ENCODE measurements at regions not wholly inside any gene's neighbourhood (a gene's known extent, or its start where the extent isn't known, plus 50 kb on each side); places are given as distances from the start of the nearest gene placed in this dataset.

DNA sequence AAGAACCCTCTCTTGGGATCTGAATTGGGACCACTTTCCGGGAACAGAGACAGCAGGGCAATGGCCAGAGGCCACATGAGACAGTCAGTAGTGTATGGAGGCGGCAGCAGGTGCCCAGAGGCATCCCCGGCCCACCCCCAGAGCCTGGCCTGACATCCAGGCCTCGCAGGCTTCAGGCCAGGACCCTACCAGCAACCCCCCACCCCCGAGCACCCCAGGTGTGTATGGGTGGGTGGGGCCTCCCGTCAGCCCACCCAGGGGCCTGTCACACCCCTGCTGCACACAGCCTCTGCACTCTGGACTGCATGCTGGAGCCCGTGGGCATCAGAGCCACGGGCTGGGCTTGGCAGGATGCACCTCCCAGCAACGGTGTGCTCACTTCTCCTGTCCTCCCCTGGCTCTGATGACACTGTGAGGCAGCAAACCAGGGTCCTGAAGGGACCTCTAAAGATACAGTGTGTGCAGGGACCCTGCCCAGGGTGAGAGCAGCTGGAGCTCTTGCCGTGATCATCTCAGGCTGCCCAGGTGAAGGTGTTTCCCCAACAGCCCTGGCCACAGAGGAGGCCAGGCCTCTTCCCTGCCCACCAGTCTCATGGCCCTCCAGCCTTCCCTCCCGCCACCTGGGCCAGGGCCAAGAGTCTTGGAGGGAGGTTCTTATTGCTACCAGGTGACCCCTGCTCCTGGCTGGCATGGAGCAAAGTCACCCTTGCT is 88.8 kb upstream of the SEPTIN5 start:
- DNase-seq = no peak

DNA sequence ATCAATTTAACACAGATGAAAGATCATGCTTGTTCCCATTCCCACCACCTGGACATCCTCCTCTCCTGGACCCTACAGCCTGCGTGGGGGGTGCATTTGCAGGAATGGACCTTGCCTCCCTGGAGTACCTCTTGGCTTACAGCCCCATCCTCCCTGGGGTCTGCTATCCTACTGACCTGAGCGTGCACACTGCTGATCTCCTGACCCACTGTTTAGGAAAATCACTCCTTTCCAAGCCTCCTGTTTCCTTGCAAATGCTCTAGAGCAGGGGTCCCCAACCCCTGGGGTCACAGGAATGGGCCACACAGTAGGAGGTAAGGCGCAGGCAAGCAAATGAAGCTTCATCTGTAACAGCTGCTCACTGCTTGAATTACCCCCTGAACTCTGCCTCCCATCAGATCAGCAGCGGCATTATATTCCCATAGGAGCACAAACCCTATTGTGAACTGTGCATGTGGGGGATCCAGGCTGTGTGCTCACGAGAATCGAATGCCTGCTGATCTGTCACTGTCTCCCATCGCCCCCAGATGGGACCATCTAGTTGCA is 88.2 kb upstream of the SEPTIN5 start:
- peak; percentile 21 for DNase-seq

DNA sequence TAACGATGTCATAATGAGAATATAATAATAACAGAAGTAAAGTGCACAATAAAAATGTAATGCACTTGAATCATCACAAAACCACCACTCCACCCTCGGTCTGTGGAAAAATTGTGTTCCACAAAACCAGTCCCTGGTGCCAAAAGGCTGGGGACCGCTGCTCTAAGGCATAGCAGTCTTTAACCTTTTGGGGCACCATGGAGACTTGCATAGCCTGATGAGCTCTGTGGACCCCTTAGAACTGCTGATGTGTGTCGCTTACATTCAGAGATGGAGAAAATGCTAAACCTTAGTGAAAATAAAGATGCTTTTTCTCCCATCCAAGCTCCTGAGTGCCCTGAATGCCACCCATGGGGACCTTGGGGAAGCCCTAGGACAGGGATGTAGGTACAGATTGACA is 87.6 kb upstream of the SEPTIN5 start:
- no peak for DNase-seq

DNA sequence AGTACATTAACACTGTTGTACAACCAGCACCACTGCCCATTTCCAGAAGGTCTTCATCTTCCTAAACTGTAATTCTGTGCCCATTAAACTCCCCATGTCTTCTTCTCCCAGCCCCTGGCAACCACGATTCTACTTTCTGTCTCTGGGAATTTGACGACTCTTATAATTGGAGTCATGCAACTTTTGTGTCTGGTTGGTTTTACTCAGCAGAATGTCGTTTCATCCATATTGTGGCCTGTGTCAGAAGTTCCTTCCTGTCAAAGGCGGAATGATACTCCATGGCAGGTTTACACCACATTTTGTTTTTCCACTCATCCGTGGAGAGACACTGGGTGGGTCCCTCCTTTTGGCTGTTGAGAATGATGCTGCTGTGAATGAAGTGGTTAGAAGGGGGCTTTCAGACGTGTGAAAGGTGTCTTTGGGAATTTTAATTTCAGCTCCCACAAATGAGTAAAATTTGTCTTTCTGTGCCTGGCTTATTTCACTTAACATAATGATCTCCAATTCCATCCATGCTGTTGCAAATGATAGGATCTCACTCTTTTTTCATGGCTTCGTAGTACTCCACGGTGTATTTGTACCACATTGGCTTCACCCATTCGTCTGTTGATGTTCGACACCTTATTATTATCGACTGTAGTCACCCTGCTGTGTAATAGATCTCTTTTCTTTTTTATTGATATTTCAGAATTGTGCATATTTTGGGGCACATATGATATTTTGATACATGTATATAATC is 86.1 kb upstream of the SEPTIN5 start:
- DNase-seq = no peak

DNA sequence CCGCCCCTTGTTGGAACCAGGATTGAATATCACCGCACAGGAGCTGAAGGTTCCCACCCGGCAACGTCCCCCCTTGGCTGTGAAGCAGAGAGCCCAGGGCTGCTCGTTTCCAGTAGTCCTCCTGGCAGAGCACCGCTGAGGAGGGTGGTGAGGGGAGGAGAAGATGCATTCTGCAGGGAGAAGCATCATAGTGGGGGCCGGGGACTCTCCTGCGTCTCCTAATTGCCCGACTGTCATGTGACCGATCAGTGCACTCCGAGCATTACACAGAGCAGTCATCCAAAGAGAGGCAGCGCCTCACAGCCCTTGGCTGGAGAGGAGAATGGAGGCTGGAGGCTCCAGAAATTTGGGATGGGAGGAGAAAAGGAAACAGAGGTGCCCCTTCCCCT is 85.0 kb upstream of the SEPTIN5 start:
- DNase-seq = no peak

DNA sequence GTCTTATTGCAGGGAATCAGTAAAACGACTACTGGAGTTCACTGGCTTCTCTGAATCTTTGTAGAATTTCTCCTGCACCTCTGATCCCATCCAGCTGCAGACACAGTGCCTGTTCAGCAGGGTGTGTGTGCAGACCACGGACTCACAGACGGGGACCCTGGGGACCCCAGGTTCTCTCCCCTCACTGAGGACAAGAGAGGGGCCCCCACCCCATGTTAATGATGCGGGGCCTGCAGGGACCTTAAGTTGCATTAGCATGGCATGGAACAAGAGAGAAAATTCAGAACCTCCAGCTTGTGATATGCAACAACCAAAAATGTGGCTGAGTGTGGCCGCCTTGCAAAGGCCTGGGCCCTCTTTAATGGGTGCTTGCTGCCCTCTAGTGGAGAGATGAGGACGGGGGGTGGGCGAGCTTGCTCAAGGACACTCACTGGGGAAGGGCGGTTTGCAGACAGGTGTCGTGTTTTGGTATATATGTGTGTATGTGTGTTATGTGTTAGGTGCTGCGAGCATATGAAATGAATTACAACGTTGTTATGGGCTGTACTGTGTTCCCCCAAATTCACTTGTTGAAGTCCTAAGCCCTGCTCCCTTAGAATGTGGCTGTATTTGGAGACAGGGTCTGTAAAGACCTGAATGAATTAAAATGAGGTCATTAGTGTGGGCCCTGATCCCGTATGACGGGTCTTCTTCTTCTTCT is 84.4 kb upstream of the SEPTIN5 start:
- peak; percentile 85 for DNase-seq

DNA sequence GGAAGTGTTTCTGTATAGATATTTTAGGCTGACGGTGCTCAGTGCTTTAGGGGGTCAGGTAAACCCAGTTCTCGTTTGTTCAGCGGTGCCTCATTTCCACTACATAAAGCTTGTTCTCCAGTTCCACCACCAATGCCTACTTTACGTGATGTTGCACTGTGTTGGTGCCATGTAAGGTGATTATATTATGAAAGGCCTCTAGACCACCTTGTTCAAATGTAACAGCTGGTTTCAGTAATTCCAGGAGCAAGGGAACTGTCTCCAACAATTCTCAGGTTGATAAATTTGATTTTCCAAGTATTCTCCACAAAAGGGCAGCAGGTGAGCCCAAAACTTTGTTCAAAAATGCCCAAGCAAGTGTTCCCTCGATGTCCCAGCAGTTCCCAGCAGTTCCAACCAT is 83.7 kb upstream of the SEPTIN5 start:
- DNase-seq = no peak

DNA sequence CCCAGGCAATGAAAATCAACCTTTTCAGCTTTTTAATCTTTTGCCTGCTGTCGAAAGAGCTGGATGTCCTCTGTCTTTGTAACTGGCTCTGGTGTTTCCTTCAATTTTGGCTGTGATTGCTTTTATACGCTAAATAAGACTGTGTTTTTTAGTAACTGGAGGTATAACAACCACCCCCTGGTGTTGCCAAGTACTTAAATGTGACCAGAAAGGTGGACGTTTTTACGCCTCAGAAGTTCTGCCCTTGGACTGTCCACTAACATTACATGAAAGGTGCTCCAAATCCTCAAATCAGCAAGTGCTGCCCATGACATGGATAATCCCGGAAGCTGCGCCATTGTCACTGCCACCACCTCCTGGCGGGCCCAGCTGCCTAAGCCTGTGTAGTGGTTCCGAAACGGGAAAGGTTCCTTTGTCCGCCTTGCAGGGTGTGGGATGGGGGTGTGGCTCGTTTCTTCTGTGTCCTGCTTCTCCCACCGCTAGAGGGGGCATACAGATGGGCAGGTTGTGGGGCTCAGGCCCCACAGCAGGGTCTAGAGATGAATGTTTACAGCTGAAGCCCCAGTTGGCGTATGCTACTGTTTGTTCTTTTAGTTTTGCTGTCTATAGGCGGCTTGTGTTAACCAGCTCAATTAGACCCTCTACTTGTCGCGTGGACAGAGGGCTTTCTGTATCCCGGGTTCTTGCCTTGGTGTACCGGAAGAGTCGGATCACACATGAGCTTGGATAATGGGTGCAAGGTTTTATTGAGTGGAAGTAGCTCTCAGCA is 82.2 kb upstream of the SEPTIN5 start:
- peak; percentile 71 for DNase-seq

DNA sequence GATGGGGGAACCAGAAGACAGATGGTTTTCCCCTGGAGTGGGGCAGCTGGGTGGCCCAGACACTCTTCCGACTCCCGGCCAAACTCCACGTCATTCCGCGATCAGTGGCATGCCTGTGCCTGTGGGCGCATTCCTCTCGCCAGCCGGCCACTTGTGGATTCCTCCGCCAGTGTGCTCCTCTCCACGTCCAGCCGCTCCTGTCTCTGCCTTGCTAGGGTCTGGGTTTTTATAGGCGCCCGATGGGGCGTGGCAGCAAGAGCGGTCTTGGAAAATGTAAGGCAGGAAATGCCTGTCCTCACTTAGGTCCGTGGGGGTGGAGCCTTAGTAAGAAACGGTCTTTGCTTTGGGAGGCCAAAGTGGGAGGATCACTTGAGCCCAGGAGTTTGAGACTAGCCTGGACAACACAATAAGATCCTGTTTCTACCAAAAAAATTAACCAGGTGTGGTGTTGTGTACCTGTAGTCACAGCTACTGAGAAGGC is 81.6 kb upstream of the SEPTIN5 start:
- DNase-seq = no peak

DNA sequence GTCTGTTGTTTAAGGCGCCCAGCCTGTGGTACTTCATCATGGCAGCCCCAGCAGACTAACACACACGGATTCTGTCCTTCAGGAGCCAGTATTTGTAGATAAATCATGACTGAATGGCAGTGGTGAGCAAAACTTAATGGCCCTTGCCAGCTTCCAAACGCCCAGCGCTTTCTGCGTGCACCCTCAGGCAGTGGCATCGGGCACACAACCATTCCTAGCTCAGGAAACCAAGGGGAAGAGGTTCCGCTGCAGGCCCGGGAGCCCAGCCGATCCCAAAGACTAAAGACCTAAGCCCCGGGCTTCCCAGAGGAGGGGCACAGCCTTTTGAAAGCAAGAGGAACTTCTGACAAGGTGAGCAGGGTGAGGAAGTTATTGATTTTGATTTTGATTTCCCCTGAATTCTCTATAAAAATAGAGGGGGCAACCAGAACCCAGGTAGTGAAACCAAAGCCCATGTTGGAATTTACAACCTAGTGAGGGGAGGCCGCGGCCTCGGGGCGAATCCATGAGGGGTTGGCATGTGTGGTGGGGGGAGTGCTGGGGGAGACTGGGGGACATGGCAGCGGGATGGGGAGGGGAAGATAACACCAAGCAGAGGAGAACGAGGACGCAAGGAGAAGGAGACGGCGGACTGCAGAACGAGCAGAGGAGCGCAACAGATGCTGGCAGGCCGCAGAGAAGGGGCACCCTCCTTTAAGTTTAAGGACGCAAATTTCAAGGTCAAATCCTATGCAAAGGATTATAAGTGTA is 79.9 kb upstream of the SEPTIN5 start:
- DNase-seq = no peak

DNA sequence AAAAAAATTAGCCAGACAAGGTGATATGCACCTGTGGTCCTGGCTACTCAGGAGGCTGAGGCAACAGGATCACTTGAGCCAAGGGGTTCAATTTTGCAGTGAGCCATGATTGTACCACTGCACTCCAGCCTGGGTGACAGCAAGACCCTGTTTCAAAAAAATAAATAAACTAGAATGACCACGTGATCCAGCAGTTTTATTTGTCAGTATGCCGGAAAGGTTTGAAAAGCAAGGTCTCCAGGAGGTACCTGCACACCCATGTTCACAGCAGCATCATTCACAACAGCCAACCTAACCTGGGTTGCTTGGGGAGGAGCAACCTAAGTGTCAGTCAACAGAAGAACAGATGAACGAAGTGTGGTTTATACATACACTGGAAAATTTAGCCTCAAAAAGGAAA is 78.7 kb upstream of the SEPTIN5 start:
- no peak for DNase-seq

DNA sequence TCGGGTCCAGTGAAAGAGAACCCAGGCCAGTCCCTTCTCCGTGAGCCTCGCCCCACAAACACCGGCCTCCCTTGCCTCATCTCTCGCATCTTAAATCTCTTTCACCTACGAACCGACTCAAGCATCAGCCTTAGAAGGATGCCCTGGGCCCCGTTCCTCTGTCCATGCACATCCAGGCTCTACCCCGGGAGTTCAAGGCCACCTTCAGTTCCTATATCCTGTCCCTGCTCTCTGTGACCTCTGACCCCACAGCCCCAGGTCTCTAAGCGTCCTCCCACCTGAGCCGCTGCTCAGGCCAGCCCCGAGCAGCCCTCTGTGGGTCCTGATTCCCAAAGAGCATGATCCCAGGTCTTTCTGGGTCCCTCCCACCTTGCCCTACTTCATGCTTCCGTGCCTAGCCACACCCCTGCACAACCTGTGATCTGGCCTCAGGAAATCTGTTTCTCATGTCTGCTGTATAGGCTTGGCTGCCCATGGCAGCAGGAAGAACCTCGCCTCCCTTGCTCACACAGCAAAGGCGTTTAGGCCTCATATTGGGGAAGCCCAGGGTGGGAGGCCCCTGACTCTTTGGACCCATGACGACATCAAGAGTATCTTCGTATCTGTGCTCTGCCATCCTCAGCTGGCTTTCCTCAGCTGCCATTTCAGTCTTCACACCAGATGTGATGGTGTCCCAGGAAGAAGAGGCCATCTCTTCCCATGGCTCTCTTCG is 77.5 kb upstream of the SEPTIN5 start:
- DNase-seq = no peak

DNA sequence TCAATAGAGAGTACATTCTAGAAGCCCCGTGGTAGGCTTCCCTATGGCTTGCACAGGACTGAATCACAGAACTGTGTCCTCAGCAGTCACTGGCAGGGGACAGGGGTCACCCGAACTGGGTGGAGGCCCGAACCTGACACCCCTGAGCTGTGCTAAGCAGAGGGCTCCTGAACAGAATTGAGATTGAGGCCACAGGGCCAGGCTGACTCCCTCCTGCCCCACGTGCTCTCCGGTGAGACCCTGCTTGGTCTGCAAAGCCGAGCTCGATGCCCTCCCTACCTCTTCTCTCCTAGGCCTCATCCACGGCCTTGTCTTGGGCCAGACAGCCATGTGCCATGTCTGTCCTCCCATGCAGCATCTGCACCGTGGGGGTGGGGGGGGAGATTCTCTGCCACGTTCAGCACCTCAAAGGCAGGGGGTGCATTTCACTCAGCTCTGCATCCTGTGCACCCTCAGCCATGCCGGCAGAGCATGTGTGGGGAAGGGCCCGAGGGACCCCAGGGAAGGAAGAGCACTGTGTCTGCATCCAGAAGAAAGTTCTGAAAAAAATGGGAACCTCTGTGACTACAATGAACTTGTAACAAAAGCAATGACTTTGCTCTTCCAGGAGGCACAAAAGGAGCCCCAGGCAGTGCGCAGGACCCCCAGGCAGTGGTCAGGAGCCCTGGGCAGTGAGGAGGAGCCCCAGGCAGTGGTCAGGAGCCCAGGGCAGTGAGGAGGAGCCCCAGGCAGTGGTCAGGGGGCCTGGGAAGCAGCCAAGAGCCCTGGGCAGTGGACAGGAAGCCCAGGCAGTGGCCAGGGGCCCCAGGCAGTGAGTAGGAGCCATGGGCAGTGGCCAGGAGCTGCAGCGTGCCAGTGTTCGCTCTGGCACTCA is 76.7 kb upstream of the SEPTIN5 start:
- DNase-seq = no peak

DNA sequence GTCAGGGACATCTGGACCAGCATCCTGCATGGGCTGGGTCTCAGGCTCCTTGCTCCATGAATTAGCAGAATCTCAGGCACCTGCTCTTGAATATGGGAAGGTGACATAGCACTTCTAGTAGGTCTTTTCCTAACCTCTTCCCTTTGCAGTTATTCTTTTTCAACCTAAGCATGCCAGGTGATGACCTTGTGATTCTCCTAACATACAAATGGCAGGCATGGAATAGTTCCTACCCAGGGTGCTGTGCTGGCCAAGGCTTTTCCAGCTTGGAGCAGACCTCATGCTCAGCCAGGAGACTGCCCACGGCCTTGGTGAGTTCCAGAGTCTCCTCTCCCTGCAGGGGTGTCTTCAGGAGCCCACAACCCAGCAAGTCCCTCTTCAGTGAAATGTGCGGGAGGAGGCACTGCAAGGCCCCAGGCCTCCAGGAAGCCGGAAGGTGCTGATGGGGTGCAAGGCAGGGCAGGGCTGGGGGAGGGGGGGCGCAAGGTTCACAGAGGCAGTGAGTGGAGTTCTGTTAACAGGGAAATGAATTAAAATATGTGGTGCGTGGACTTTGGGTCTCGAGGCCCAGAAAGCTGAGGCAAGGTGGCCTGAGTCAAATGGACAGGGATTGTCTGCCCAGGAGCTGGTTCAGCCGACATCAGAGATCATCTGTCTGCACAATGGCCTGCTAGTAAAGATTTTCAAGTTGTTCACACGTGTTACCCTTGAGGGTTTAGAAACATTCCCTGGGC is 75.9 kb upstream of the SEPTIN5 start:
- DNase-seq = no peak

DNA sequence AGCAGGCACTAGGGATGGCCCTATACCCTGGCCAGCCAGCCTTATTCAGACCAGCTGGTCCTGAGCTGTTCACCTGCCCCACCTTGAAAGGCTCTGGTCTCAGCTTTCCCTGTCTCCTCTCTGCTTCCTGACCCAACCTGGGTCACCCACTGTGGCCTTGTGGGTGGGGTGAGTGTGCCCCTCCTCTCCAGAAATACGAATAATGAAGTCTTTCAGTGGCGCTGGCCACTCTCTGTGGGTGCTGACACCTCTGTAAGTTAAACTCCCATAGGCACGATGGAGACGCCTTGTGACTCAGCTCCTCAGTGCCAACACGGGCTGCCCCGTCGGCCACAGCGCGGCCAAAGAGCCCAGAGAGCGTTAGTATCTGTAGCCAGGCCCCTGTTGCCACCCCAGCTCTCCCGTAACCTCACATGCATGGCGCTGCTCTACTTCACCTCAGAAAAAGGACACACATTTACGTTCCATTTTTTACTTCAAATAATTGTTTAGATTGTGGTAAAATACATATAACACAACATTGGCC is 74.6 kb upstream of the SEPTIN5 start:
- DNase-seq = no peak

DNA sequence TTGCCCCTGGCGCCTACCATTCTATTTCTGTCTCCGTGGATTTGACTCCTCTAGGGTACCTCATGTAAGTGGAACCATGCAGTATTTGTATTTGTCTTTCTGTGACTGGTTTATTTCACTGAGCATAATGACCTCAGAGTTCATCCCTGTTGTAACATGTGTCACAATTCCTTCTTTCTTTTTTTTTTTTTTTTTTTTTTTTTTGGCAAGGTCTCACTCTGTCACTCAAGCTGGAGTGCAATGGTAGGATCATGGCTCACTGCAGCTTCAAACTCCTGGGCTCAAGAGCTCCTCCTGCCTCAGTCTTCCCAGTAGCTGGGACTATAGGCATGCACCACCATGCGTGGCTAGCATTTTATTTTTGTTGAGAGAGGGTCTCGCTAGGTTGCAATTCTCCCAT is 74.0 kb upstream of the SEPTIN5 start:
- no peak for DNase-seq

DNA sequence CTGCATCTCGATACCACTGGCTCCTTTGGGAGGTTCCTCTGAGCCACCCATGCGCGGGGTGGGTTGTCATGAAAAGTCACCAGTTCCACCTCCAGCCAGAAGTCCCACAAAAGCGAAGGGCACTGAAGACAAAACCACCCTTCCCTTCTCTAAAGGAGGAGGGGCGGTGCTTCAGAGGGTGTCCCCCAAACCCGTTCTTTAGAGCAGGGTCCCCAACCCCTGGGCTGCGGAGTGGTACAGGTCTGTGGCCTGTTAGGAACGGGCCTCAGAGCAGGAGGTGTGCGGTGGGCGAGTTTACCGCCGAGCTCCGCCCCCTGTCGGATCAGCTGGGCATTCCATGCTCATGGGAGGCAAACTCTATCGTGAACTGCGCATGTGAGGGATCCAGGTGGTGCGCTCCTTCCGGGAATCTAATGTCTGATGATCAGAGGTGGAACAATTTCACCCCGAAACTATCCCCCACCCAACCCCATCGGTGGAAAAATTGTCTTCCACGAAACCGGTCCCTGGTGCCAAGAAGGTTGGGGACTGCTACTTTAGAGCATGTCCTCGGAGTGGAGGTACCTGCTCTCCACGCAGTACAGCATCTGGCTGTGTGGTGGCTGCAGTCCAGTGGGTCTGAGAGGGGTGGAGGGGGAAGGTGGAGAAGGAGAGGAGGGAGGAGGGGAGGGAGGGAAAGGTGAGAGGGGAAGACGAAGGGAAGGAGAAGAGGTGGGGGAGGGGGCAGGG is 72.9 kb upstream of the SEPTIN5 start:
- peak; percentile 73 for DNase-seq

DNA sequence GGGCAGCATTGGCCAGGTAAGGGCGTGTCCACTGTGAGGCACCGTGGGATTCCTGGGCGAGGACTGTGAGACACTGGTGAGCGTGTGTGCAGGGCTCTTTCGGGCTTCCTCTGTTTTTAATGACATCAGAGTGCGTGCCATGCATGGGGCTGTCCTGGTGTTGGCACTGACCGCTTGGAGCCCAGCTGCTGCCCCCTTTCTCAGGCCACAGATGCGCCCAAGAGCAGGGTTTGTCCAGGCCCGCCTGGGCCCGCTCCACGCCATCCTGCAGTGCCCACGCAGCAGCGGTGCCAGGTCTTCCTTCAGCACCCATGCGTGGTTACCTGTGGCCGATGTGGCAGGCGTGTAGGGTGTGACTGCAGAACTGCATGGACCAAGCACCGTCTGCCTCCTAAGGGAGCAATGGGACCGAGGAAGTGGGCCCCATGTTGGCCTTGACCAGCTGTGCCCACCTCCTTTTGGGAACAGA is 72.3 kb upstream of the SEPTIN5 start:
- no peak for DNase-seq
